ENCODE measurements at regions not wholly inside any gene's neighbourhood (a gene's known extent, or its start where the extent isn't known, plus 50 kb on each side); places are given as distances from the start of the nearest gene placed in this dataset.

- TF ChIP-seq ELK1 (IDR thresholded peaks at IDR 0.05; ENCODE audit: borderline replicate concordance, low read depth, low read length) (no peak), CTCF (conservative IDR thresholded peaks at IDR 0.05; ENCODE audit: low read depth, low read length) (no peak), POLR2A (IDR thresholded peaks at IDR 0.05; ENCODE audit: low read depth, low read length) (no peak), CEBPB (IDR thresholded peaks at IDR 0.05; ENCODE audit: low read depth, low read length) (no peak), USF2 (IDR thresholded peaks at IDR 0.05; ENCODE audit: low read depth, low read length) (no peak)
Observed at GRCh38 chr4:84436812-84437211, 62.3 kb downstream of the NKX6-1 start.

All from IMR-90 (cell line).